HG03066 (cell line): ENCODE measurements at regions not wholly inside any gene's neighbourhood (a gene's known extent, or its start where the extent isn't known, plus 50 kb on each side); places are given as distances from the start of the nearest gene placed in this dataset.
"Not testable (repeated sequence)": the region's sequence is repeated elsewhere in the genome, so short reads cannot be mapped to it uniquely, and the experiment has no call there.

Experiments used
- ATAC-seq: cut with Tn5 transposase; IDR thresholded peaks from one replicate; pipeline ENCODE4 v1.9.1; 2021; ENCODE audit warnings: low read depth; ENCODE audit not compliant: unreplicated experiment

GRCh38 chr1:47522935-47523834 is 85.3 kb downstream of the FOXD2 start:
- no peak for ATAC-seq

- no peak for ATAC-seq
Observed at GRCh38 chr1:47523835-47524215, 86.0 kb downstream of the FOXD2 start.

- ATAC-seq = no peak
Observed at GRCh38 chr1:47524272-47524671, 86.4 kb downstream of the FOXD2 start.

- no peak for ATAC-seq
Observed at GRCh38 chr1:47527653-47528272, 89.9 kb downstream of the FOXD2 start.

- ATAC-seq = no peak
Observed at GRCh38 chr1:47529520-47530098, 91.8 kb downstream of the FOXD2 start.

GRCh38 chr1:47532921-47533792 is 95.3 kb downstream of the FOXD2 start:
- no peak for ATAC-seq

- ATAC-seq = no peak
Observed at GRCh38 chr1:47533793-47534328, 96.0 kb downstream of the FOXD2 start.

- no peak for ATAC-seq
Observed at GRCh38 chr1:47534436-47534835, 96.6 kb downstream of the FOXD2 start.

GRCh38 chr1:47536646-47537118 is 98.8 kb downstream of the FOXD2 start:
- no peak for ATAC-seq

GRCh38 chr1:47537268-47537667 is 99.4 kb downstream of the FOXD2 start:
- ATAC-seq = no peak

- no peak for ATAC-seq
Observed at GRCh38 chr1:47537966-47538365, 100.1 kb downstream of the FOXD2 start.

- ATAC-seq = not testable (repeated sequence)
Observed at GRCh38 chr1:47538530-47538929, 100.7 kb downstream of the FOXD2 start.

GRCh38 chr1:47541705-47542104 is 103.9 kb downstream of the FOXD2 start:
- not testable (repeated sequence) for ATAC-seq

GRCh38 chr1:47543089-47543488 is 105.2 kb downstream of the FOXD2 start:
- not testable (repeated sequence) for ATAC-seq

- no peak for ATAC-seq
Observed at GRCh38 chr1:47545912-47546483, 108.2 kb downstream of the FOXD2 start.

GRCh38 chr1:47547753-47548573 is 110.1 kb downstream of the FOXD2 start:
- ATAC-seq = no peak

GRCh38 chr1:47548637-47549036 is 110.8 kb downstream of the FOXD2 start:
- ATAC-seq = no peak

GRCh38 chr1:47549532-47549931 is 111.7 kb downstream of the FOXD2 start:
- ATAC-seq = no peak

GRCh38 chr1:47550929-47551328 is 113.1 kb downstream of the FOXD2 start:
- no peak for ATAC-seq
